ENCODE measurements at regions not wholly inside any gene's neighbourhood (a gene's known extent, or its start where the extent isn't known, plus 50 kb on each side); places are given as distances from the start of the nearest gene placed in this dataset.

DNA sequence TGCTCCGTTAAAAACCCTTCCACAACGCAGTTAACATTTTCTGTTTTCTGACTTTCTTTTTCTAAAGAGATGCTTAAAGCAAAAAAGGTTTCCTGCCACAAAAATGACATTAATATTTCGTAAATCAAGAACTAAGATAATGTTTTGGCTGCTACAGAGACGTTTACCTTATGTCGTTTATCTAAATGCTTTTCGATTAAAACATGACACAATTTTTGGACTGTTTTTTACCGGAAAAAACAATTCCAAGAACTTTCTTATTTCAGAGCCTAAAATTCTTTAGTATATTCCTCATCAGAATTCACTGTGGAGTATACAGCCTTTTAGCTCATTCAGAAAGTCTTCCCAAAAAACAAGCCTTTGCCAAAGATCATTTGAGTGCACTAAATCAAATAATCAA is 278.0 kb upstream of the TCF4 start:
- no peak for DNase-seq

GRCh38 chr18:55864281-55864680 is 276.3 kb upstream of the TCF4 start:
- DNase-seq = no peak

DNA sequence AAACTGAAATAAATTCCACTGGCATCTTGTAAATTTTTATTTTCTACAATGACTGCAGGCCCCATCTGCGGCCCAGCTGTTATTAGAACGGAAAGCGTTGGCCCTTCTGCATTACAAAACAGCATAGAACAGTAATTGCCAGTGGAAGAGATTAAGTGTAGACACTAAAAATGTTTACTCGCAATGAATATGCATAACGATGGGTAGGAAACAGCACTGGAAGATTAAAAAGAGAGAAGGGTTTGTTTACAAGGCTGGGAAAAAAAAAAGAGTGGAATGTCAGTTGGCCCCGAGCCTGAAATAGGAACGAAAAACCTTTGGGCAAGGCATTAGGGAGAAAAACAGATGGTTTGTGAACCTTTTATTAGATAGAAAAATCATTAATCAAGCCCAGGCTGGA is 275.9 kb upstream of the TCF4 start:
- DNase-seq = no peak

DNA sequence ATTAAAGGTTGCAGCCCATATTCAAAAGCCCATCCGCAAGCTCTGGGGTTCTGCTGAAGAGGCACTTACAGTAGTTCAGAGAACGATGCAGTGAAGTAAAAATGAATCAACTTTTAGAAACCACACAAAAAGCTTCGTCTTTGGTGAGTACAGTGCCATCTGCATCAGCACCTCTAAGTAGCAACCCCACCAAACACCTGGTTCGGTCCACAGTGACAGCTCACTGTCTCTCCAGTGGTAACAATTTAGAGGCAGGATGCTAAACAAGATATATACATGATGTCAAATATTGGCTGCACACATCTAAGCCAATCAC is 275.4 kb upstream of the TCF4 start:
- DNase-seq = no peak

DNA sequence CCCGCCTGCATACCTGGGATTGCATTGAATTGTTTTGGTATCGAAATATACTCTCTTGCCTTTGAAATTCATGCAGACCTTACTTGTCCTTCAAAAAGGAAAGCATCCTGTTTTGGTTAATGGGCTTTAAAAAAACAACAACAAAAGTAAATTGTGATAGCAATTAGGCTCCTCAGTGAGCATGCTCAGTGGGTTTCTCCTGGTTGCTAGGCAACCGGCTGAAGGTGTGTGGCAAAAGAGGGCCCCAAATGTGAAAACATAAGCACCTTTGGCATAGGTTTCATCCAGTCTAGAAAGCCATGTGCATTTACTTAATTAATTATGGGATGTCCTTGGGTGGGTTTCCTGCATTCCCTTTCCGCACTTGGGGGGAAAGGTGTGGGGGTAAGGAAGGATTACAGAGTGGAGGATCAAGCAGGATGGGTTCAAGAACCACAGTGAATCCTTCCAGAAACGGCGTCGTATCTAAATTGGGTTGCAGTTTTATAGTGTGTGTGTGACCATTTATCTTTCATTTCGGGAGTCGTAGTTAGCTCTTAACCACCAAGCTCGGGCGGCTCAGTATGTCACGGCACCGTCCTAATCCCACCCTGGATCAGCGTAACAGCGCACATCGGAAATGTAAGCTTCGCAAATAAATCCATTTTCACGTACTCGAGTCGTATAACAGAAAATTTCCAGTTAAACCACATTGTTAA is 274.9 kb upstream of the TCF4 start:
- DNase-seq = no peak

GRCh38 chr18:55861266-55861665 is 273.3 kb upstream of the TCF4 start:
- no peak for DNase-seq

DNA sequence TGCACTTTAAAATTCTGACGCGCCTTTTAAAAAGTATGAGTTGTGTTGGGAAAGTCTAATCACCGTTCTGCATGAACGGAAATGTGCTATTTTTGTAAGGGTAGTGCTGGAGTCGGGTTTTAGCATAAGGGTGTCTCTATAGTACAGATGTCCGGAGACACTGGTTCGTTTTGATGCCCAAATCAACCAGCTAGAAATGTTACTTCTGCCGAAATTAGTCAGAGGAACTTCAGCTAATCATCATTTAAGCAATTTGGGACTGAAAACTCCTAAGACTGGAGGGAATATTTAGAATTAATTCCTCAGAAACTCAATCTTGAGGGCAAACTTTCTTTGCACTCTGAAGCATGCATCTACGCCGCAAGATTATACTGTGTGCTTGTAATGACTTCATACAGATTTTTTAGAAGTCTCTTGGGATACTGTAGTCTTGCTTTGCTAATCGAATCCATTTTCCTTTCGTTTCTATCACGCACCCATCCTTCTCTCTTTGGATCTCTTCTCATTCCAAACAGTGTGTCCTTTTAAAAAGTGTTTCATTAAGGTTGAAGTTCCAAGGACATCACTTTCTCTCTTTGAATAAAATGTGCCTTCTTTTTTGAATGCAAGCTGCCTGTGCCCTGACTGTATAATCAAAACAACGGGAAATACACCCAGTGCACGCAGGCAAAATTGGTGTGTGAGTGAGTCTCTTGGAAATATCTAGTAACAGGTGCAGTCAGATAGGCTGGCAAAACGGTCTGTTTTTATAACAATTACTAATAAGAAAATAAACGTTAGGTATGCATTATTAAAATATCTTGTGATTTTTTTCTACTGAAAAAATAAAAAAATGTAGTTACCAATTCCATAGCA is 270.9 kb upstream of the TCF4 start:
- DNase-seq = no peak

DNA sequence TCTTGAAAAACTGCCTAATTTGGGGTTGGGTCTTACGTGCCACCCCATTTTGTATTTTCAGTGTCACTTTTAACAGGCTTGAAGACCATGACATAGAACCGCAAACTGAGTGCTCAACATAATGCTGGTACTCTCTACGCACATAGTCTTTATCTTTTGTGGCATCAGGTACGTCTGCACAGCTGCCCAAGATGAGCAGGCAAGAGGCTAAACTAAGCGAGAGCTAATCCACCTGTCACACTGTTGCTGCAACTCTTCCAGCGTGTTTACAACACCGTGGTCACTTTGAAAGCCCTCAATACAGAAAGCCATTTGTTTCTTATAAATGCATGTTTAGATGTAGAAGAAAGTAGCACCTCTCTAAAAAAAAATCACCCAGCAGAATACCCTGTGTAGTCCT is 270.0 kb upstream of the TCF4 start:
- DNase-seq = no peak

DNA sequence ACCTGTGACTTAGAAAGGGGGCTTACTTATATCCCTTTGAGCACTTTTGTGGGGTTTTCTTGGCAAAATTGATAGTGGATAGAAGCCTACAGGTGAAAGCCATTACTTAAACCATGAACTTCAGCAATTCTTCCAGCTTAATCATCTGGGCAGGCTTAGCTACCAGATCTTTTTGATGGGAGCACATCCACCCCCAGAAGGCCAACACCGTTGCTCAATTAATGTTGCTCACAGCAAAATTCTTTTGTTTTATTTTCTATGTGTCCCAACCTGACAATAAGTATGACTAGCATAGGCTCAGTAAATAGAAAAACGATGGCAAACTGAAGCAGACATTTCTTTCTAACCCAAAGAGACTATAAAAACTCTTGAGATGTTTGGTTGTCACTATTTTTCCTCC is 269.4 kb upstream of the TCF4 start:
- DNase-seq = no peak

DNA sequence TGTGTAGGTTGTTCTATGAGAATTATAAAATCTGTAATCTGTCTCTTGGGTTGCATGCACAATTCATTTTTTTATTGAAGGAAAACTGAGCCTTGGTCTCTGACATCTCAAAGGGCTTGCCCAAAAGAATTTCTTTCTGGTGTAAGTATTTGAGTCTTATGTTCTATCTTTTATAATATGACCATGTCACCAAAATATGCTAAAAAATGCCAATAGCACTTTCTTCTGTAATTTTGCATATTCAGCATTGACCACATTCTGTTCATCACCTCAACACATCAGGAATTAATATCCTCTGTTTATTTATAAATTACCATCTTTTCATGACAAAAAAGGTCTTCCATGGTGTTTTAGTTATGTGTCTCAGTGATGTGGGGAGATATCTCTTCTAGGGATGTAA is 268.7 kb upstream of the TCF4 start:
- DNase-seq = no peak

DNA sequence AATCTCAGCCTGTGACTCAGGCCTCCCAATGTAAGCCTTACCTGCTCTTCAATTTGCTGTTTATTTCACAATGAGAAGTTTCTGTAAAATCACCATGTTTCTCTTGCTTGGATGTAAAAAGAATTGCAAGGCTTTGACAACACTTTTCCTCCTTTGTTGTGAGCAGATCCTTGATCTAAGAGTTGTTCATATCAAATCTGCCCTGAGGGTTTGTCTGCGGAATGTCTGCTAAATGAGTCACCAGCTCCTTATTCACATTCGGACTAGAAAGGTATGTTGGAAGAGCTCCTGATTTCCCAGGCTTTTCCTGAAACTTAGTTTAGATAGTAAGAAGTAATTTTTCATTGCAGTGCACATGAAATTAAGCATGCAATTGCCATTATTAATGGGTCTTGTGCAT is 268.2 kb upstream of the TCF4 start:
- no peak for DNase-seq

GRCh38 chr18:55853268-55853667 is 265.3 kb upstream of the TCF4 start:
- no peak for DNase-seq

DNA sequence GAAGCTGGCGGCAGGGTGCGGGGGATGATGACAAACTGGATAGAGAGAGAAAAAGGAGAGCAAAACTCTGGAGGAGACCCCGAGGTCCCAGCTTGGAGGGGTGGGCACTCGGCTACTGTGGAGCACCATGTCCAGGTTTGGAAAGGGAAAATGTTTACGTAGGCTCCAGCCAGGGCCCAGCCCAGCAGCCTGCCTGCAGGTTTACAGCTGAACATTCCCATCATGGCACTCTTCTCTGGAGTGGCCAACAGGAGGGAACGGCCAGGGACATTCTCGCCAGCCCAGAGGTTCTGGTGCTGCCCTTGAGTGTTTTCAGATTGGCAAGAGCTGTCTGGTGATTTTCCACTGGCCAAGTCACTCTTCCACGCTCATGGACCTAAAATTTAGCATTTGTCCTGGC is 262.9 kb upstream of the TCF4 start:
- DNase-seq = no peak

GRCh38 chr18:55849391-55849790 is 261.4 kb upstream of the TCF4 start:
- DNase-seq = no peak

DNA sequence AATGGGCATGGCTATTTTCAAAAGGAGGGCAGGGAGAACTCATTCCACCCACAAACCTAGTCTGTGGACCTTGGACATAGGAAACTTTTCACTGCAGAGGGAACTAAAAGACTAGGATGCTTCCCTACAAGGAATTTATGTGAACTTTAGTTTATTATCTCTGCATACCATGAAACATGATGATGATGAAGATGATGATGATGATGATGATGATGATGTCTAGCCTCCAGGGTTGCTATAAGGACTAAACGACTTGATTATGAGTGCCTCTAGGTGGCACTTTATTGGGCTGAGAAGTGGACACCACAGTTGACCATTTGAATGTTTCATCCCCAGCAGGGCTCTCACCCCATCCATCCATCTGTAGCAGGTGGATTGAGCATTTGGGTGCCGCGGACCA is 260.0 kb upstream of the TCF4 start:
- no peak for DNase-seq

- DNase-seq = no peak
Observed at GRCh38 chr18:55845221-55845620, 257.2 kb upstream of the TCF4 start.

GRCh38 chr18:55844382-55844781 is 256.4 kb upstream of the TCF4 start:
- DNase-seq = no peak

GRCh38 chr18:55841314-55841713 is 253.3 kb upstream of the TCF4 start:
- no peak for DNase-seq

GRCh38 chr18:55840601-55841170 is 252.7 kb upstream of the TCF4 start:
- DNase-seq = no peak

DNA sequence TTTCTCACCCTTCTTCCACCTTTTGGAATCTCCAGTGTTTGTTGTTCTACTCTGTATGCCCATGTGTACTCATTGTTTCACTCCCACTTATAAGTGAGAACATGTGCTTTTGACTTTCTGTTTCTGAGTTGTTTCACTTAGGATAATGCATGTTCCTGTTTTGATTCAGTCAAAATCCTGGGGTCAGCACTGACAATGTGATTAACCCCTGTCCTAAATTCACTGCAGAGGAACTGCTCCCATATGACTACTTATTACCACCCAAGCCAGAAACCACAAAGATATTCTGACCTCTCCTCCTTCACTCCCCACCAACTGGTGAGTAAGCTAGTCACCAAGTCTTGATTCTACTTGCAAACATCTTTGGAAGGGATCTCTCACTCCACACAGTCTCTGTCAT is 251.4 kb upstream of the TCF4 start:
- peak; percentile 86 for DNase-seq

GRCh38 chr18:55838841-55839240 is 250.8 kb upstream of the TCF4 start:
- peak; percentile 26 for DNase-seq

GRCh38 chr18:55838319-55838718 is 250.3 kb upstream of the TCF4 start:
- DNase-seq = no peak

- no peak for DNase-seq
Observed at GRCh38 chr18:55833543-55833942, 245.6 kb upstream of the TCF4 start.

DNA sequence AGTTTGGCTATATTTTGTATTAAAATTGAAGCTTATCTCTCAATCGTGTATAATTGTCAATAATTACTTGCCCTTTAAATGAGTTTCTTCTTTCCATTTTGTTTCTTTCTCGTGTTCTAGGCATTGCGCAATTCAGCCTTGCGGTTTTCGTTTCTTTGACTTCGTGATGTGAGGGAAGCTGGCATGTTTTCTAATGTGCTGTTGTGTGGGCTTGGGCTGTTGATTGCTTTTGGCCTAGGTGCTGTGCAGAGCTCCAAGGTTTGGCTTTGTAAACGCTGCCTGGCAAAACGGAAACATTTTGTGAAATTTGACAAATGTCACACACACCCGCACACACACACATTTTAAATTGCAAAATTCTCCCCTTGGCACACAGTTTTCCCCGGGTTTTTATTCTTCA is 242.6 kb upstream of the TCF4 start:
- DNase-seq = peak; percentile 26

- DNase-seq = no peak
Observed at GRCh38 chr18:55821219-55821618, 233.2 kb upstream of the TCF4 start.
